B cell (primary cell): ENCODE measurements at regions not wholly inside any gene's neighbourhood (a gene's known extent, or its start where the extent isn't known, plus 50 kb on each side); places are given as distances from the start of the nearest gene placed in this dataset.

Source experiments
- ATAC-seq: fragments of 200-7000 bp; cut with Tn5 transposase; one replicate; pipeline ENCODE4 v1.10.0; 2021; ENCODE audit warnings: low read depth, mild to moderate bottlenecking, moderate number of reproducible peaks, moderate library complexity
- CTCF ChIA-PET: fragments of 350-600 bp; sonication (Branson Sonifier 250); formaldehyde crosslinking; loops from one replicate; lab custom pipeline; 2021; ENCODE audit warnings: antibody characterized with exemption, inconsistent platforms; lab: Charles Lee
- POLR2A ChIA-PET: fragments of 350-600 bp; sonication (Branson Sonifier 250); formaldehyde crosslinking; loops from one replicate; lab custom pipeline; 2021; ENCODE audit warnings: antibody characterized with exemption; lab: Charles Lee
- DNase-seq: peaks from one replicate; pipeline ENCODE4 v3.0.0; 2013
- H2AFZ ChIP-seq: 2 replicates; pipeline ENCODE4 v1.6.1; 2012; ENCODE audit warnings: mild to moderate bottlenecking, low read depth, low read length; ENCODE audit not compliant: insufficient read depth, poor library complexity, severe bottlenecking
- H3K27ac ChIP-seq, 2 donors: 1 replicate in 1 of 2; 2 replicates in 1 of 2; pipeline ENCODE4 v1.5.1; 2012 to 2013; ENCODE audit warnings: low read length in 2 of 2, mild to moderate bottlenecking in 2 of 2, moderate library complexity in 1 of 2
- H3K27me3 ChIP-seq, 4 experiments: fragments of 200-600 bp in 1 of 4; sonication (generic) in 1 of 4; replicated peaks in 1 of 4; 1 replicate in 2 of 4; 2 replicates in 2 of 4; pipeline versions ENCODE4 v1.6.1 to v1.7.0; 2013 to 2016; ENCODE audit warnings: low read length in 3 of 4, mild to moderate bottlenecking in 2 of 4, mixed read lengths in 1 of 4, moderate library complexity in 1 of 4; ENCODE audit not compliant: insufficient read depth in 4 of 4, control insufficient read depth in 3 of 4; ENCODE audit errors: control extremely low read depth in 1 of 4
- H3K36me3 ChIP-seq, 2 experiments: replicated peaks in 1 of 2; 1 replicate in 1 of 2; 2 replicates in 1 of 2; pipeline versions ENCODE4 v1.6.1 to v1.7.1; 2013; ENCODE audit warnings: low read length in 1 of 2; ENCODE audit not compliant: insufficient read depth in 2 of 2, control insufficient read depth in 1 of 2; ENCODE audit errors: control extremely low read depth in 1 of 2, extremely low read depth in 1 of 2
- H3K4me1 ChIP-seq, 2 donors: fragments of 200-600 bp in 1 of 2; sonication (generic) in 1 of 2; 1 replicate in 1 of 2; 2 replicates in 1 of 2; pipeline versions ENCODE4 v1.5.1 to v1.6.1; 2013 to 2017; ENCODE audit warnings: low read length in 2 of 2; ENCODE audit not compliant: control insufficient read depth in 2 of 2, insufficient read depth in 2 of 2
- H3K4me2 ChIP-seq: replicated peaks from 2 replicates; pipeline ENCODE3; 2012; ENCODE audit warnings: mild to moderate bottlenecking, low read depth, low read length; ENCODE audit not compliant: poor library complexity, severe bottlenecking
- H3K4me3 ChIP-seq, 5 experiments: fragments of 200-600 bp in 1 of 5; sonication (generic) in 1 of 5; 1 replicate in 3 of 5; 2 replicates in 2 of 5; pipeline versions ENCODE4 v1.5.1 to v1.7.0; 2011 to 2016; ENCODE audit warnings: low read length in 4 of 5, mild to moderate bottlenecking in 4 of 5, low read depth in 2 of 5, control low read depth in 1 of 5, moderate library complexity in 1 of 5; ENCODE audit not compliant: insufficient read depth in 1 of 5; ENCODE audit errors: control extremely low read depth in 1 of 5, extremely low read depth in 1 of 5
- H3K79me2 ChIP-seq: fragments of 200-600 bp; sonication (generic); one replicate; pipeline ENCODE4 v1.6.0; 2016; ENCODE audit warnings: low read length; ENCODE audit not compliant: control insufficient read depth, insufficient read depth
- H3K9ac ChIP-seq: fragments of 200-600 bp; sonication (generic); 2 replicates; pipeline ENCODE4 v1.6.1; 2017; ENCODE audit warnings: mild to moderate bottlenecking, low read length, moderate library complexity
- H3K9me3 ChIP-seq, 3 donors: one replicate each; pipeline versions ENCODE4 v1.6.1 to v1.7.1; 2013; ENCODE audit warnings: low read length in 2 of 3; ENCODE audit not compliant: control insufficient read depth in 2 of 3, insufficient read depth in 1 of 3; ENCODE audit errors: control extremely low read depth in 1 of 3
- H4K20me1 ChIP-seq: 2 replicates; pipeline ENCODE4 v1.6.0; 2012; ENCODE audit warnings: mild to moderate bottlenecking, low read length; ENCODE audit not compliant: insufficient read depth, control insufficient read depth, poor library complexity, severe bottlenecking
- H3K27ac Mint-ChIP-seq: one replicate; pipeline ENCODE4 v1.8.0; 2021; ENCODE audit warnings: mixed read lengths
- H3K27me3 Mint-ChIP-seq: one replicate; pipeline ENCODE4 v1.8.0; 2021; ENCODE audit warnings: mixed read lengths
- H3K4me1 Mint-ChIP-seq: one replicate; pipeline ENCODE4 v1.8.0; 2021; ENCODE audit warnings: mixed read lengths
- H3K4me3 Mint-ChIP-seq: one replicate; pipeline ENCODE4 v1.8.0; 2021; ENCODE audit warnings: mixed read lengths
- H3K9me3 Mint-ChIP-seq: one replicate; pipeline ENCODE4 v1.8.0; 2022; ENCODE audit warnings: mixed read lengths; ENCODE audit not compliant: insufficient read depth
- CTCF ChIP-seq: fragments of 200-600 bp; IDR thresholded peaks from one replicate; pipeline ENCODE4 v1.8.0; 2022; ENCODE audit warnings: antibody characterized with exemption, mild to moderate bottlenecking
- EZH2 ChIP-seq: IDR thresholded peaks from 2 replicates; pipeline ENCODE4 v1.6.1; 2012; ENCODE audit warnings: borderline replicate concordance, low read depth, mild to moderate bottlenecking, moderate library complexity, low read length; ENCODE audit not compliant: insufficient read depth, poor library complexity, severe bottlenecking
- WGBS: methylation state at CpG from one replicate; pipeline ENCODE4 v1.1.5; 2013; ENCODE audit warnings: missing lambda C conversion rate; ENCODE audit not compliant: insufficient coverage; 5-methylcytosine and 5-hydroxymethylcytosine counted together
- intact Hi-C: fragments of 100-400 bp; cut with micrococcal nuclease; formaldehyde crosslinking; loops from one replicate; pipeline ENCODE4 v1.10.0; 2022

- H3K9ac ChIP-seq, result no peak overlapping the region
- Mint-ChIP-seq H3K27me3 (peaks cover 5% of the 10 kb centered on the region), H3K9me3 (no peaks in the 10 kb centered on the region), H3K4me3 (no peak overlapping the region), H3K4me1 (peaks cover 19% of the 10 kb centered on the region), H3K27ac (no peak overlapping the region)
- H3K36me3 ChIP-seq, result no peaks in the 10 kb centered on the region
- H2AFZ ChIP-seq, result peak overlapping the region; percentile 29
- H3K4me3 ChIP-seq, result no peak overlapping the region
- POLR2A ChIA-PET, result no interaction called here
- ATAC-seq (no peak), DNase-seq (no peak)
- CTCF ChIA-PET, result interaction anchor here (1.6 kb wide), 1 partner anchor 17 kb away, joined by 4 read pairs; no protein-coding TSS in a partner anchor
- H3K79me2 ChIP-seq, result no peaks in the 10 kb centered on the region
- no peak overlapping the region for H3K27ac ChIP-seq
- H3K27me3 ChIP-seq, result no peaks in the 10 kb centered on the region
- TF ChIP-seq CTCF (no peak), EZH2 (no peak)
- no CpG with 5 or more reads among the region's 3 CpGs for WGBS
- H4K20me1 ChIP-seq, result no peaks in the 10 kb centered on the region
- no peaks in the 10 kb centered on the region for H3K9me3 ChIP-seq
- H3K4me1 ChIP-seq, result peaks cover 15% of the 10 kb centered on the region in 2 donors
- H3K4me2 ChIP-seq, result peak overlapping the region; percentile 18
- intact Hi-C loops, result no loop called here
Measured at GRCh38 chr7:94177441-94177840, 173.3 kb upstream of the BET1 start.

GRCh38 chr7:94178230-94178629 lies 174.1 kb upstream of the BET1 start:
- TF ChIP-seq EZH2, result no peak
- no peak for TF ChIP-seq CTCF
- Mint-ChIP-seq H3K9me3 (no peaks in the 10 kb centered on the region), H3K4me3 (no peak overlapping the region), H3K27ac (no peak overlapping the region), H3K4me1 (peaks cover 20% of the 10 kb centered on the region), H3K27me3 (peaks cover 5% of the 10 kb centered on the region)
- ATAC-seq (no peak), DNase-seq (no peak)
- WGBS, result 10% methylated on average over 2 of the region's 3 CpGs
- intact Hi-C loops, result no loop called here
- Histone ChIP-seq H3K27me3 (no peaks in the 10 kb centered on the region), H3K9ac (no peak overlapping the region), H2AFZ (no peak overlapping the region), H4K20me1 (no peaks in the 10 kb centered on the region), H3K9me3 (no peaks in the 10 kb centered on the region), H3K4me3 (no peak overlapping the region), H3K4me2 (peak overlapping the region; percentile 20), H3K36me3 (no peaks in the 10 kb centered on the region), H3K79me2 (no peaks in the 10 kb centered on the region), H3K4me1 (peaks cover 15 to 17% of the 10 kb centered on the region in 2 donors), H3K27ac (no peak overlapping the region)
- POLR2A ChIA-PET, result no interaction called here
- CTCF ChIA-PET, result no interaction called here
